Kidney capillary endothelial cell (primary cell): ENCODE measurements at regions not wholly inside any gene's neighbourhood (a gene's known extent, or its start where the extent isn't known, plus 50 kb on each side); places are given as distances from the start of the nearest gene placed in this dataset.

Experiments used
- DNase-seq: peaks from one replicate; pipeline ENCODE4 v3.0.0-alpha.2; 2018; ENCODE audit warnings: low spot score

GRCh38 chr5:6926491-6927038 lies 213.3 kb downstream of the TENT4A start:
- DNase-seq = no peak

DNA sequence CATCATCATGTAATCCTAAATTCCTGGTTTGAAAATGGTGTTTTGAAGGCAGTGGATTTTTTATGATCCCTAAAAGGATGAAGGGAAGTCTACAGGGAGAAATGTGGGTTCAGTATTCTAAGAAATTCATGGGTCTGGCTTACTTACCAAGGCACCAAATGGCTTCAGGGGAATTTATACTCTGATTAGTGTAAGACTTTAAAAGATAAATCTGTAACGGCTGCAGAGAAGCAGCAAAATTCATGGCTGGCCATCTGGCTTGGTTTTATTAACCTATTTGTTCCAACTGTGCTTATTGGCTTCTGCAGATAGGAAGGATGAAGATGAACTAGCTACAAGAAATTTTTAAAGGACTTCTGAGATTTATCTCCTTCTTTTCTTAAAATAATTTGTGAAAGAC lies 222.8 kb downstream of the TENT4A start:
- no peak for DNase-seq

DNA sequence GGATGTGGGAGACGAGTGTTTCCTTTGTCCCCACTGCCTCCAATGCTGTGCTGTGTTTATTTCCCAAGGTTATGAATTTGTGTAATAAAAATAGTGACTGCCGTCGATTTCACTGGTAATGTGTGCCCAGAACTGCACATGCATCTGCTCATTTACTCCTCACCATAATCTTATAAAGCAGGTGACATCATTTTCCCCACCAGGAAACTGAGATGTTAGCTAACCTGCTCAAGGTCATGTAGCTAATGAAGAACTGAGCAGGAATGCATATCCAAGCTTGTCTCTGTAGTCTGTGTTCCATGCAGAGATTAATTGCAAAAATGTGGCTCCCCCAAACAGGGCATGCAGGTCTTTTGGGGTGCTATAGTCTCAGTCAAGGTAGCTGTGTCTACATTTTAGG lies 224.4 kb downstream of the TENT4A start:
- DNase-seq = no peak

DNA sequence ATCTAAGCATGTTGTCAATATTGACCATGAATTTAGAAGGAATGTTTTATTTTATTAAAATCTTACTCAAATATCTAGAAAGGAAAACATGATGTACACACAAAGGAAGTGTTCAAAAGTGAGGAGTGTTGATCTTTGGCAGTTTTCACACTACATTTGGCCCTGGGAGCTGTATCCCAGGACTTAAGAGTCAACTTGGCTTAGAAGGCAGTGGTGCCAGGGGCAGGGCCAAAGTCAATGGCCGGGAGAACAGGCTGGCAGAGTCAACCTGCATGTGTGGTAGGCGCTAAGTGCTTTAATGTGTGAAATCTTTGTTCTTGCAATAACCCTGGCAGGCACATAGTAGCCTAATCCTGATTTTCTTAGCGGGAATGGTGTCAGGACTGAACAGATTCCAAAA lies 228.4 kb downstream of the TENT4A start:
- no peak for DNase-seq

- DNase-seq = no peak
Measured at GRCh38 chr5:6943197-6944112, 230.2 kb downstream of the TENT4A start.

DNA sequence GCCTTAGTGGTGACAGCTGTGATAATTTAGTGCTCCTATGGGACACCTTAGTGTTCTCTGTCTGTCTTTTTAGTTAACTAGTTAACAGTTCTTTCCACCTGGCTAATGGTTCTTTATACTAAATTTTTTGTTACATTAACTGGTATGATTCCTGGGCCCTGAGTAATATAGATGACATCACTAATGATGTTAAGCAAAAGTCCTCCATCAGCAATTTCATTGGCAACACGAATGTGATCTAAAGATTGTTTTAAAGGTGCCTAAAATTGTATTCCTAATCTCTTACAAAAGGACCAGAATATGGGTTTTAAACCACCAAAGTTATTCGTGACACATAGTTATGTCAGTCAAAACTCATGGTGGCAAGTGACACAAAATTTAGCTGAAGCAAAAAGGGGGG lies 235.3 kb downstream of the TENT4A start:
- DNase-seq = no peak

DNA sequence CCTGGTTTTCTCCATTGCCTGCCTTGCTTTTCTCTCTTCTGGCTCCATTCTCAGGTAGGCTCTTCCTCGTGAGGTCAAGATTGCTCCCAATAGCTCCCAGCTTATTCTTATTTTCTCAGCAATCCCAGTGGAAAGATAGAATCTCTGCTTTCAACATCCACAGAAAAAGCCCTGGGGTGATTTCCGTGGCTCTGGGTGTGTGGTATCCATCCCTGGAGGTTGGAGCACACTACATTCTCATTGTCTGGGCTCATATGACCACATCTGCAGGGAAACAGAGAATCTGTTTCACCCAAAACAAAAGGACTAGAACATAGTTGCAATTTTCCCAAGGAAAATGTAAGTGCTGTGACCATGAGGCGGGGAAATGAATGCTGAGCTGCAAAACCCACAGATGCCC lies 236.0 kb downstream of the TENT4A start:
- no peak for DNase-seq

- DNase-seq = peak; percentile 8
Measured at GRCh38 chr5:6950250-6950649, 237.0 kb downstream of the TENT4A start.

DNA sequence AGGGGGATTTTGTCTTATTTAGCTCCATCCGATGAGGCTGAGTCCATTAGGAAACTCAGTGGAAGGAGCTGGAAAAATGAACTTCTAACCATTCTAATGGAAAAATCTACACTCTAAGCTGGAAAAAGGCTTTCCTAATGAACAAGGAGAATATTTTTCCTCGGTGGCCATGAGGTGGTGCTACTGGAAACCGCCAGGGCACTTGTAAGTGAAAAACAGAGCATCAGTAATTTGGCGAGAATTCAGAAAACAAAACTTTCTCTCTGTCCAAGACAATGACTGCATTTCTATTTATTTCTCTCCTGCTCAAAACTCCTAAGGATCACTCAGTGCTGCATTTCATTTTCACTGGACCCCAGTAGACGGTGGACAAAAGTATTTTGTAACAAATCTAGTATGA lies 237.6 kb downstream of the TENT4A start:
- no peak for DNase-seq

- no peak for DNase-seq
Measured at GRCh38 chr5:6961123-6961522, 247.9 kb downstream of the TENT4A start.

DNA sequence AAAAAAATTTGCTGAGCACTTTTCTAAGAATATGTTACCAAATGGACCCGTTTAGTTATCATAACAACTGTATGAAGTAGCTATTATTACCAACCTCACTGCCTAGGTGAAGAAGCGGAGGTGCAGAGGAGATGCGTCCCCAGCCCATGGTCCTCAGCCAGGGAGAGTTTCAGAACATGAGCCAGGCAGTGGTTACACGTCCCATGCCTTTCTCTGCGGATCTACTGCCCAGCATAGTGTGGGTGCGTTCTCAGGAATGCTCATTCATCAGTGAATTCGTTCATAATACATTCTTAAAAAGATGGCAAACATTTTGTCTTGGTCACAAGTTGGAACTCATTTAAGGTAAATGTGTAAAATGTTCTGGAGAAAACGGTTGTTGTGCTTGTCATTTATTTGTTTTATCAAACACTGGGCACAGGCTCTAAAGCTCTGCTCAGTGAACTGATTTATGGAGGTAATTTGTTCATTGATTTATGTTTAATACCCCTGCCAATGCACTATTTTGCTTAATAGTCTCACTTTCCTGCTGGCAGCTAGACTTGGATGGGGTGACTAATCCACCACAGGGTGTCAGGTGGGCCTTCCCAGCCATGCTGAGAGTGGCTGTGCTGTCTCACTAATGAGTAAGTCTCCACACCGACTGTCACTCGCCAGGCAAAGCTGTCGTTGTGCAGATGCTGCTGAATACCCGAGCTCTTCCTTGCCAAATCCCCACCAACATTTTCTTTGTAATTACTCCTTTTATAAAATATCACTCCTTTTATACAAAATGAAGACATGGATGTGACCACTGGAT lies 248.8 kb downstream of the TENT4A start:
- DNase-seq = no peak

DNA sequence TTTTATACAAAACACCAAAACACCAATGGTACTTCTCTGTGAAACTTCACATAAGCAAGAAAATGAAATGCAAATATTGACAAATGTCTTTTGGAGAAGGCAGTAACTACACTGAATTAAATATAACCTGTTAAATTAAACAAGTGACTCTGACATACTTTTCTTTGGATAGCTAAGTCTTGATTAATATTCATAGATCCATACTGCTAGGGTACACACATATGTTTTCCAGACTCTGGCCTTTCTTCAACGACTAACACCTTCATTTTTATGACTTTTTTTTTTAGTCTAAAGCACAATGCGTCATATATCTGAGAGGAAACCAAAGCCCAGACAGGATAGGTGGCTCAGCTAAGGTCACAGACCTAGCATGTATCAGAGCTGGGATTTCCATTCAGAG lies 263.7 kb downstream of the TENT4A start:
- peak; percentile 40 for DNase-seq

DNA sequence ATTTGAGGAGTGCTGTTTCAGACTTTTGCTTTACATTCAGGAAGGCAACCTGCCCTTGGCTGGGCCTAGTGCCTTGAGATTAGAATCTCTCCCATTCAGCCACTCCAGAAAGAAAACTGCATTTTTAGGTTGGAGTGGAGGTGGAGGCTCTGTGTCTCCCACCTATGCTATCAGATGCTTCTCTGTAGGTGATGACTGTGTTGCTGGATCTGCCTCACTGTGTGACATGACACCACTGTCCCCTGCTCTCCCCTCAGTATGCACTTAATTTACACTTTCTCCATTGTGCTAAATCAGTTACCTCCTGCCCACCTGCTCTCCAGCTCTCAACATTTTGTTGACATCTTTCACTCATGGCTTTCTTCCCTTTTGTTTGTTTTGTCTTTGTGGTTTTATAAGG lies 265.8 kb downstream of the TENT4A start:
- no peak for DNase-seq

DNA sequence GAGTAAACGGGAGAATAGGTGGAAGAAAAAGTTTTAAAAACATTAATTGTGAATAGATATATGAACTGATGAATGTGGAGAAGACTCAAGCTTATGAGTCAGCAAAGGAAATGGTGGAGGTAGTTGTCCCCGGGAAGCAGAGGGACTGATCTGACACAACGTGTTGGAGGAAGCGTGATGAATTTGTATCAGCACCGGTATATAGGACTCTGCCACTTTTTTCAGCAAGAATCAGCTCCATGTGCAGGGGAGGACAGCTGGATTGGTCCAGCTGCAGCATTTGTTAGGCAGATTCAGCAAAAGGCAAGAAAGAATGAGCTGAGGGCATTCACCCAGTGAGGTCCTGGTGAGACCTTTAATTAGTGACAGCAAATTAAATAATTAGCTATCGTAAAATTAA lies 276.0 kb downstream of the TENT4A start:
- DNase-seq = no peak

DNA sequence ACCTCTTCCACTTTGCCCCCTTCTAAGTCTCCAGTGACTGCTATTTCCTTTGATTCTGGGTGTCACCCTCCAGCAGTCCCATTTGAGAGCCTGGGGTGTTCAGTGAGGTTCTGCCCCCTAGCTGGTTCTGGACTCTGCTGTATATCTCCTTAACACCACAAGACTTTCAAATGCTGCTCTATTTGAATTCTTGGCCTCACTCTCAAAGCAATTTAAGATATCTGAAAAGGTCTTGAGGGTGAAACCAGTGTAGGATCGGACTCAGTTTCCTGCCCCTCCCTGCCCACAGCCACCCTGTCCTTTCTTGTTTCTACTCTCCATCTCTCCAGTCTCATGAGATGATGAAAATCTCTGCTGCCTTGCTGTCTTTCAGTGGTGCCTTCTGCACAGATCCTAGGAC lies 280.9 kb downstream of the TENT4A start:
- DNase-seq = no peak

- DNase-seq = no peak
Measured at GRCh38 chr5:6995115-6995514, 281.9 kb downstream of the TENT4A start.

GRCh38 chr5:7000310-7000709 lies 287.1 kb downstream of the TENT4A start:
- DNase-seq = no peak

DNA sequence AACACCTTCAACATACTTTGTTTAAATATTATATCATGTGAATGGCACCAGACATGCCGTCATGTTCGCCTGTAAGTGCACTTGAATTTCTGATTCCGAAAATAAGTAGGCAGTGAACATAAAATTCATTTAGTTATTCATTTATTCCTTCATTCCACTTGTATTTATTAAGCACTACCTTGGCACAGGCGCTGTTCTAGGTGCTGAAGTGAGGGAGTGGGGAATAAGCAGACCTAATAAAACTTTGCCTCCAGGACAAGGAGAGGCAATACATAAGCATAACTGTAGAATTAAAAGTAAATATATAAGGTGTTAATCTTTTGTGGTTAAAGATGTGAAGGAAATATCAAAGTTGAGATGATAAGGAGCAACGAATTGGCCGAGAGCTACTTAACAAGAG lies 297.4 kb downstream of the TENT4A start:
- no peak for DNase-seq

DNA sequence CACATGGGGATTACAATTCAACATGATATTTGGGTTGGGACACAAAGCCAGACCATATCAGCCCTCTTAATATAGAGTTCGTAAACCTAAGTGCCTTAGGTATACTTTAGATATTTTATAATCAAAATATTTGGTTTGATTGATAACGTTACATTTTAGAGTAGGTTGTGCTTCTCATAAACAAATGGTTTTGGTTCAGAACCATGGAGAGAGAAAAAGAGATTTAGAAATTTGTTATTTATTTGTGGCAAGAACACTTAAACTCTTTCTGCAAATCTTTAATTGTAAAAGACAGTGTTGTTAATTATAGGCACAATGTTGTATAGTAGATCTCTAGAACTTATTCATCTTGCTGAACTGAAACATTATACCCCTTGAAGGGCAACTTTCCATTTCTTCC lies 298.8 kb downstream of the TENT4A start:
- DNase-seq = no peak

GRCh38 chr5:7014611-7015010 lies 301.4 kb downstream of the TENT4A start:
- no peak for DNase-seq

DNA sequence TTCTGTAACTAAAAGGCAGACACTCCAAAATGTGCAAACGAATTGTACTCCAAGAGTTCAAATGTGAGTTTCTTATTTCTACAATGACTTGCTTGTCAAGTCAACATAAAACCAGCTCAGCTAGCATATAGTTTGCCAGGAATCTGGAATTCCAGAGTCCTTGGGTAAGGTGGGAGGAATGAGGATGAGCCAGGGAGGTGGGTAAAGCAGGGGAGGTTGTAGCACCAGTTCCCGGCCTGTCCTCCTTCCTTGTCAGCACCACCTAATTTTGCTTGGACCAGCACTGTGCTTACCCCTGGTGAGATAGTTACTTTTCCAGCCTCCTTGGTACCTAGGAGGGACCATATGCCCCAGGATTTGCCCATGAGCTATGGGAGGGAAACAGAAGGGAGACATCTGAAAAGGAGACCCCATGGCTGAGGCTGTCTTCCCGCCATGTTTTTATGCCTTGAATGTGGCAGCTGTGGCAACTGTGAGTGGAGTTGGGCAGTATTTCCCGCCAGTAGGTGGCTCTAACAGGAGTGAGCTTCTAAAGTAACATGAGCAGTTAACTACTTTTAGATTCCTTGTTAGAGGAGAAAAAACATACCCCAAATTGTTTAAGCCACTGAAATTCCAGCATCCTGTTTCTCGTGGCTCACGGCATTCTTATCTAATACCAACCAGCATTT lies 302.5 kb downstream of the TENT4A start:
- DNase-seq = no peak

- DNase-seq = no peak
Measured at GRCh38 chr5:7016999-7017747, 303.9 kb downstream of the TENT4A start.
